A549 (cell line): ENCODE measurements at regions not wholly inside any gene's neighbourhood (a gene's known extent, or its start where the extent isn't known, plus 50 kb on each side); places are given as distances from the start of the nearest gene placed in this dataset.

ENCODE experiments used
- ATAC-seq, 2 experiments: fragments of 200-7000 bp in 1 of 2; fragments of >200 bp in 1 of 2; cut with Nextera tagmentation in 1 of 2; cut with Tn5 transposase in 1 of 2; 3 replicates each; pipeline versions ENCODE4 v1.8.0 to v1.9.1; 2018 to 2020; ENCODE audit warnings: mild to moderate bottlenecking in 1 of 2, moderate library complexity in 1 of 2
- CTCF ChIA-PET: fragments of 300-600 bp; sonication (Branson Sonifier 250); formaldehyde crosslinking; extraction: SDS; loops from one replicate; lab custom pipeline; 2021; ENCODE audit warnings: antibody characterized with exemption, inconsistent platforms; lab: Yijun Ruan, JAX
- POLR2A ChIA-PET: fragments of 350-600 bp; formaldehyde crosslinking; extraction: SDS; loops from one replicate; lab custom pipeline; 2021; ENCODE audit warnings: antibody characterized with exemption, inconsistent platforms; lab: Yijun Ruan, JAX
- DNase-seq, 2 experiments: peaks; one replicate each; pipeline versions ENCODE4 v3.0.0 to v3.0.0-alpha.2; 2011 to 2016; ENCODE audit warnings: low read depth in 1 of 2, low spot score in 1 of 2
- FAIRE-seq: peaks from 2 replicates; lab custom pipeline; 2011; peaks lifted over from hg19 to GRCh38; lab: Jason Lieb, UNC
- H3K27ac ChIP-seq, 2 experiments: fragments of >200 bp; sonication (Bioruptor Twin); formaldehyde crosslinking; 3 replicates each; pipeline ENCODE4 v1.5.1; 2016 to 2017
- H3K4me1 ChIP-seq: fragments of >200 bp; sonication (Bioruptor Twin); formaldehyde crosslinking; 3 replicates; pipeline ENCODE4 v1.6.1; 2016
- H3K4me2 ChIP-seq: fragments of >200 bp; sonication (Bioruptor Twin); formaldehyde crosslinking; 3 replicates; pipeline ENCODE4 v1.6.1; 2016
- H3K4me3 ChIP-seq: fragments of >200 bp; sonication (Bioruptor Twin); formaldehyde crosslinking; 3 replicates; pipeline ENCODE4 v1.5.1; 2016
- H3K9me3 ChIP-seq: fragments of >200 bp; sonication (Bioruptor Twin); formaldehyde crosslinking; 3 replicates; pipeline ENCODE4 v1.6.1; 2016
- ATOH8 ChIP-seq: fragments of 250-450 bp; sonication (Bioruptor Pico); IDR thresholded peaks from 2 replicates; pipeline ENCODE4 v1.5.0; 2020; ENCODE audit warnings: low read depth, mild to moderate bottlenecking, moderate library complexity
- CEBPB ChIP-seq, 2 experiments: fragments of >200 bp in 1 of 2; sonication (Bioruptor Twin) in 1 of 2; formaldehyde crosslinking in 1 of 2; IDR thresholded peaks; 2 replicates each; pipeline ENCODE4 v1.6.1; 2012 to 2016
- CHD4 ChIP-seq: fragments of 200-600 bp; sonication (generic); IDR thresholded peaks from 2 replicates; pipeline ENCODE4 v1.6.1; 2016; ENCODE audit warnings: antibody characterized with exemption, mild to moderate bottlenecking, borderline replicate concordance
- E2F6 ChIP-seq: IDR thresholded peaks from 2 replicates; pipeline ENCODE4 v1.6.1; 2012; ENCODE audit warnings: low read depth, borderline replicate concordance
- EHF ChIP-seq: fragments of 250-450 bp; sonication (Bioruptor Pico); IDR thresholded peaks from 2 replicates; pipeline ENCODE4 v1.5.0; 2020; ENCODE audit warnings: mild to moderate bottlenecking
- ELK1 ChIP-seq: fragments of 150-350 bp; IDR thresholded peaks from 2 replicates; pipeline ENCODE4 v1.6.1; 2014; ENCODE audit warnings: low read depth, mild to moderate bottlenecking, low read length
- JUNB ChIP-seq: fragments of >200 bp; sonication (Bioruptor Twin); formaldehyde crosslinking; IDR thresholded peaks from 2 replicates; pipeline ENCODE4 v1.6.1; 2016
- MAFK ChIP-seq: fragments of 450-650 bp; IDR thresholded peaks from 2 replicates; pipeline ENCODE4 v1.6.1; 2014; ENCODE audit not compliant: partially characterized antibody
- MAX ChIP-seq: IDR thresholded peaks from 2 replicates; pipeline ENCODE4 v1.6.1; 2012
- MYC ChIP-seq: IDR thresholded peaks from 2 replicates; pipeline ENCODE4 v1.6.1; 2012; ENCODE audit warnings: mild to moderate bottlenecking, inconsistent platforms, low read length, improper control_type of control experiment, borderline replicate concordance
- NFE2L2 ChIP-seq: fragments of 150-350 bp; conservative IDR thresholded peaks from 2 replicates; pipeline ENCODE4 v1.6.1; 2014; ENCODE audit warnings: low read length
- NPAS2 ChIP-seq: fragments of 250-450 bp; sonication (Bioruptor Pico); IDR thresholded peaks from 2 replicates; pipeline ENCODE4 v1.8.0; 2022; ENCODE audit warnings: mild to moderate bottlenecking, moderate library complexity, borderline replicate concordance
- PBX3 ChIP-seq: IDR thresholded peaks from 2 replicates; pipeline ENCODE4 v1.6.1; 2012
- RAD21 ChIP-seq, 2 experiments: fragments of >200 bp in 1 of 2; sonication (Bioruptor Twin) in 1 of 2; formaldehyde crosslinking in 1 of 2; IDR thresholded peaks in 1 of 2; conservative IDR thresholded peaks in 1 of 2; 2 replicates in 1 of 2; 3 replicates in 1 of 2; pipeline ENCODE4 v1.6.1; 2012 to 2018; ENCODE audit warnings: inconsistent platforms in 1 of 2
- SMC3 ChIP-seq: fragments of >200 bp; sonication (Bioruptor Twin); formaldehyde crosslinking; IDR thresholded peaks from 3 replicates; pipeline ENCODE4 v1.6.1; 2018; ENCODE audit warnings: inconsistent platforms
- SREBF2 ChIP-seq: fragments of 450-650 bp; IDR thresholded peaks from 2 replicates; pipeline ENCODE4 v1.6.1; 2014; ENCODE audit warnings: mild to moderate bottlenecking, moderate library complexity
- TFCP2L1 ChIP-seq: fragments of 250-450 bp; sonication (Bioruptor Pico); IDR thresholded peaks from 2 replicates; pipeline ENCODE4 v1.5.0; 2021; ENCODE audit warnings: mild to moderate bottlenecking
- TP53 ChIP-seq: fragments of 250-450 bp; sonication (Bioruptor Pico); IDR thresholded peaks from 2 replicates; pipeline ENCODE4 v1.5.0; 2021; ENCODE audit warnings: mild to moderate bottlenecking, moderate library complexity
- ZC3H11A ChIP-seq: fragments of 450-650 bp; IDR thresholded peaks from 2 replicates; pipeline ENCODE4 v1.6.1; 2014; ENCODE audit warnings: antibody characterized with exemption, mild to moderate bottlenecking
- ZFP36 ChIP-seq: fragments of 450-650 bp; IDR thresholded peaks from 2 replicates; pipeline ENCODE4 v1.6.1; 2014; ENCODE audit warnings: borderline replicate concordance; ENCODE audit not compliant: partially characterized antibody
- ZNF302 ChIP-seq: fragments of 250-450 bp; sonication (Bioruptor Pico); IDR thresholded peaks from 2 replicates; pipeline ENCODE4 v1.9.0; 2021; ENCODE audit warnings: inconsistent platforms, mild to moderate bottlenecking, moderate library complexity
- WGBS: methylation state at CpG from one replicate; pipeline ENCODE4 v1.1.6; 2017; ENCODE audit errors: missing lambda C conversion rate; 5-methylcytosine and 5-hydroxymethylcytosine counted together

GRCh38 chr13:99870541-99870940 lies 101.0 kb downstream of the ZIC5 start:
- 92% methylated on average over 6 of the region's 6 CpGs for WGBS
- no peak for TF ChIP-seq CHD4
- no peak for TF ChIP-seq NPAS2 (CRISPR knock-in tag)
- TF ChIP-seq ATOH8 (CRISPR knock-in tag), result no peak
- no peak for TF ChIP-seq ELK1
- no peak for TF ChIP-seq PBX3
- TF ChIP-seq SREBF2, result no peak
- TF ChIP-seq CEBPB (IDR thresholded peaks at IDR 0.05), result no peak
- TF ChIP-seq NFE2L2, result no peak
- TF ChIP-seq SMC3, result no peak
- TF ChIP-seq MAX, result no peak
- TF ChIP-seq TP53 (CRISPR knock-in tag), result no peak
- DNase-seq, result no peak
- Histone ChIP-seq H3K4me1 (no peaks in the 10 kb centered on the region), H3K4me2 (no peak overlapping the region), H3K27ac (no peak overlapping the region), H3K4me3 (no peak overlapping the region), H3K9me3 (no peaks in the 10 kb centered on the region)
- CTCF ChIA-PET, result no interaction called here
- POLR2A ChIA-PET, result no interaction called here
- FAIRE-seq, result no peak
- ATAC-seq, result no peak

- 80% methylated on average over 1 of the region's 1 CpG for WGBS
- no peak for FAIRE-seq
- Histone ChIP-seq H3K27ac (no peak overlapping the region), H3K9me3 (no peaks in the 10 kb centered on the region), H3K4me1 (no peaks in the 10 kb centered on the region), H3K4me3 (no peak overlapping the region), H3K4me2 (no peak overlapping the region)
- TF ChIP-seq TFCP2L1 (CRISPR knock-in tag), result no peak
- TF ChIP-seq NPAS2 (CRISPR knock-in tag), result no peak
- TF ChIP-seq ZFP36, result no peak
- no peak for TF ChIP-seq ZC3H11A
- no peak for TF ChIP-seq ZNF302 (CRISPR knock-in tag)
- TF ChIP-seq MAFK, result no peak
- no peak for TF ChIP-seq CHD4
- no peak for TF ChIP-seq E2F6
- TF ChIP-seq MYC, result no peak
- TF ChIP-seq EHF (CRISPR knock-in tag), result no peak
- no peak for TF ChIP-seq JUNB
- TF ChIP-seq PBX3, result no peak
- no peak for TF ChIP-seq RAD21 (conservative IDR thresholded peaks at IDR 0.05 in 1 of 2, IDR thresholded peaks at IDR 0.05 in 1 of 2)
- CTCF ChIA-PET, result no interaction called here
- POLR2A ChIA-PET, result no interaction called here
- no peak for ATAC-seq
- DNase-seq, result no peak
Observed at GRCh38 chr13:99869830-99870229, 101.7 kb downstream of the ZIC5 start.
